Ovary (tissue), 3 donors: ENCODE measurements at regions not wholly inside any gene's neighbourhood (a gene's known extent, or its start where the extent isn't known, plus 50 kb on each side); places are given as distances from the start of the nearest gene placed in this dataset.

Experiments used
- CTCF ChIP-seq, 3 donors: fragments of 450-650 bp in 2 of 3; fragments of 200-600 bp in 1 of 3; IDR thresholded peaks; one replicate each; pipeline versions ENCODE4 v1.5.1 to v1.8.0; 2016 to 2022; ENCODE audit warnings: antibody characterized with exemption in 3 of 3, mild to moderate bottlenecking in 1 of 3
- POLR2A ChIP-seq: fragments of 450-650 bp; IDR thresholded peaks from one replicate; pipeline ENCODE4 v1.6.1; 2017; ENCODE audit warnings: antibody characterized with exemption, mild to moderate bottlenecking, moderate library complexity
- donor health status: DM: no; HTN: no; CAD: no.

DNA sequence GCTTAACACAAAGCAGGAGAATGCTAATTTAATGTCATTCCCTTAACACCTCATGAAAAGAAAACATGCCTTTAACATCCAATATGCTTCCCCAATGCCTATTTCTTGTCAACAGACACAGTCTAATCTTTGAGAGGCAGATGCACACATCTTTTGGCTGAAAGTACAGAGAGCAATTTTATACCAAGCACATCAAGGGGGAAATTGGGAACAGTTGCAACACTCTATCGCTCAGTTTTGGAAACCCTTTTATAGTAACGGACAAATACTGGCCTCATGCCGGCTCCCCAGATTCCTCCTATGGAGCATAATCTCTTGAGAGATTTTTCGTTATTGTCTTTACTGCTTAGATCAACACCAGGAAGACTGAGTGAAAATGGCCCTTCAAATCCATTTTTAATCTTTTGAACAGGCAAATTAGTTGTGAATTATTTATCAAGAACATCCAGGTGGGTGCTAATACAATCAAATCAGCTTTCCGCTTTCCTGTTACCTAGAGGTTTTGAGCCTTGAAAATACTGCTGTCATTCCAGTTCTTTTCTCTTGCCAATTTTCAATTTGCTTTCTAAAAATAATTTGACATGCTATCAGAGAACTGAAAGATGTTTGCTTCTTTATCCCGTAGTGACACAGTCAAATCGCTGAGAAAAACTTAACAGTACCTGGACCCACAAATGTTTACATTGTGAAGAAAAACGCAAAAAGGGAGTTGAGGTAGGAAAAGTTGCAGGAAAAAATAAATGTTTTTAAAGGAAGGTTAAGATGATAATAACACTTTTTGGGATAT is 60.7 kb upstream of the CAND1 start:
- TF ChIP-seq CTCF (IDR thresholded peaks at IDR 0.05) (no peak), POLR2A (no peak)
